HG03575 (cell line): ENCODE measurements at regions not wholly inside any gene's neighbourhood (a gene's known extent, or its start where the extent isn't known, plus 50 kb on each side); places are given as distances from the start of the nearest gene placed in this dataset.

Source experiments
- ATAC-seq: cut with Tn5 transposase; IDR thresholded peaks from one replicate; pipeline ENCODE4 v1.9.1; 2021; ENCODE audit not compliant: unreplicated experiment, insufficient number of reproducible peaks, low FRiP score; ENCODE audit errors: extremely low read depth

- no peak for ATAC-seq
Measured at GRCh38 chr21:25361097-25361496, 246.2 kb downstream of the MRPL39 start.

DNA sequence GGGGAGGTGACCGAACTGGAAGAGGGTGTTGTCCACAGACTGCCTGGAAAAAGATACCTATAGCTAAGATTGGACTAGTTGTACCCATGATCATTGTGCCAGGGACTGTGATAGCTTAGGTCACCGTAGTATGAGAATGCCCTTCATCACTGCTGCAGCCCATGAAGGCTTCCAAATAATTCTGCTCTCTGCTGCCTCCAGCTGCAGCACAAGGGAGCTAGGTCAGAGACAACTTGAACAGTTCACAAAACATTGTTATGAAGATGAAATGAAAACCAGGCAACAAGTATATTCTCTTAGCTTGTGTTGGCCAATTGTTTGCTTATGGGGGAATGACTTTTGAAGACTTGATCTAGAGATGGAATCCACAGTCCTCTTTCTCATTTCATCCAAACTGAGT lies 246.7 kb downstream of the MRPL39 start:
- ATAC-seq: no peak

DNA sequence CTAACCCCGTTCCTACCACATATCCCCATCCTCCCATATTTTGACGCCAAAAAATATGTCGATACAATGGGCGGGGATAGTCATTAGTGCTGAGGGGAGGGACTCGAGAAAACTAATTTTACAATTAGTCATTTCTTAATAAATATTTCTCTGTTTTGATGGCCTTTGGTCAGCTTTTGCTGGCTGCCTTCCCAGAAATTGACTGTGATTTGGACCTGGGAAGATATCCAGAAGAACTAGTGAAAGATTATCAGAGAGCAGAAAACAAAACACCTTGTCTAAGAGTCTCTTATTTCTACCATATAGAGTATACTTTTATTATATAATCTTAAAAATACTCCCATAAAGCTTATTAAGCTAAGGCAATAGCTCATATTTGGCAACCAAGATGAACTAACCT lies 247.6 kb downstream of the MRPL39 start:
- no peak for ATAC-seq

- no peak for ATAC-seq
Measured at GRCh38 chr21:25350056-25350455, 257.2 kb downstream of the MRPL39 start.

- ATAC-seq: no peak
Measured at GRCh38 chr21:25343774-25344545, 263.3 kb downstream of the MRPL39 start.

- ATAC-seq: no peak
Measured at GRCh38 chr21:25342816-25343215, 264.5 kb downstream of the MRPL39 start.

GRCh38 chr21:25341981-25342380 lies 265.3 kb downstream of the MRPL39 start:
- ATAC-seq: no peak

DNA sequence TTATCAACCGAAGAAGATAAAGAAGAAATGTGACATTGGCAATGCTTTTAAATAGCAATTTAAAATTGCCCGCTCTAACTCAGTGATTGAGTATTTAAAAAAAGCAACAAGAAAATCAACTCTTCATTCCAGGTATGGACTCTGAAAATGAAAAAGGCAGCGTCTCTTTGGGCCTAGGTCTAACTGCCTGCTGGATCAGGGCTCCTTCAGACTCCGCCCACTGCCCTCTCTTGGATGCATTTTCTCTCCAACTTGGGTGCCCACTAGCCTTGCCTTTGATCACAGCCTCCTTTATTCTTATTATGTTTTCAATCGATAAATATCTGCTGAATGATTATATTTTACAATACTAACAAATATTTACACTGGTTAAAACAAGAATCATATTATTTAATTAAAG lies 268.9 kb downstream of the MRPL39 start:
- no peak for ATAC-seq

DNA sequence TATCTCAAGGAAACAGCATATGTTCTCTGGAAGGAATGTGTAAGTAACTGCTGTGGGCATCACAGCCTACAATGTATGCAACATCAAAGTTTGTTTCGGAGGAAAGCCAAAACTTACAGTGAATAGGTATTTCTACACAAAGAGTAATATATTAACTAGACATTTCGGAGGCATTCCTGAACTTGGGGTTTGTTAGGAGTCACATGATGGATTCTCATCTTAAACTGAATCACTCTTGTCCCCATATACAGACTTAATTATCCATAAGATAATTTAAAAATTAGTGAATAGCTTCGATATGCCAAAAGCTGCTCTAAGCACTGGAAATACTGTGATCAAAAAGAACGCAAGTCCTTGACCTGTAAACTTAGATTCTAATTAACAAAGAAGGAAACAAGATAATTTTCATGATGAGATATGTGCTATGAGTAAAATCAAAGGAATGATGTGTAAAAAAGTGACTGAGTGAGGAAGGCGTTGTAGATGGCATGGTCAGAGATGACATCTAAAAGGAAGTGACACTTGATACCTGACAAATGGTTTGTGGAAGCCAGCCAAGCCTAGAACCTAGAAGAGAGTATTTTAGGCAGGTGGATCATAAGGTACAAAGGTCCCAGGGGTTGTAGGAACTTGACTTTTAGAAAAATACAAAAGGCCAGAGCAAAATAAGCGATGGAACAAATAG lies 273.1 kb downstream of the MRPL39 start:
- ATAC-seq: no peak

DNA sequence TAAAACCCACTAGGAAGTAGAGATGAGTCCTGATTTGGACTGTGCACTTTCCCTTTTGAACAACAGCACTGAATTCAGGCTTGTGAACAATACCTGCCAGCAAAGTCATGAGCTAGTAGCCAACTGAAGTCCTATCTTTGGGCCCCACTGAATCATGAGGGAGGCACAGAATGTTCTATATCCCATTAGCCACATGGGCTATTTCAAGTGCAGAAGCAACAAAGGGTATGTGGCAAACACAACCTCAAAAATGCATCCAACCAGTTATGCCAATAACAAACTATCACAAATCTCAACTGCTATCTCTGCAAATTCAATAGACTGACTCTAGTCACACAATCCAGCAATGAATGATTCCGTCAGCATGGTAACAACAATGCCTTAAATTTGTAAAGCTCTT lies 276.0 kb downstream of the MRPL39 start:
- ATAC-seq: no peak

GRCh38 chr21:25330266-25330665 lies 277.0 kb downstream of the MRPL39 start:
- no peak for ATAC-seq

GRCh38 chr21:25329227-25329825 lies 278.0 kb downstream of the MRPL39 start:
- ATAC-seq: no peak

DNA sequence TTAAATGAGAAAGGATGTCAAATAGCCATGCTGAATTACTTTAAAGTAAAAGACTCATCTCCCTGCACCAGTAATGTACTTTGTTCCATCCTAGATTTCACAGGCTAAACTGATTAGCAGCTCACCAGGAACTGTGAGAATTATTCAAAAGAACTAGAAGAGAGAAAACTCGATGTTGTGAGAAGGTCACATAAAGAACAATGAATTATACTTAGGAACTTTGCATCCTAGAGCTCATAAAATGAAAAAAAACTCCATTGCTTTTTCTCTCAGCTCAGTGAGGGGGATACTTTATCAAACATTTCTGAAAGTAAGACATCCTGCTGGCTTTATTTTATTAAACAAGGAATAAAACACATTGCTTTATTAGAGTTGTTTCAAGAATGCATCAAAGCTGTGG lies 278.5 kb downstream of the MRPL39 start:
- no peak for ATAC-seq

- no peak for ATAC-seq
Measured at GRCh38 chr21:25326181-25326580, 281.1 kb downstream of the MRPL39 start.

GRCh38 chr21:25324666-25325065 lies 282.6 kb downstream of the MRPL39 start:
- no peak for ATAC-seq

- no peak for ATAC-seq
Measured at GRCh38 chr21:25323356-25323949, 283.8 kb downstream of the MRPL39 start.

GRCh38 chr21:25314247-25314646 lies 293.0 kb downstream of the MRPL39 start:
- no peak for ATAC-seq

- ATAC-seq: no peak
Measured at GRCh38 chr21:25313829-25314228, 293.5 kb downstream of the MRPL39 start.

GRCh38 chr21:25307489-25307888 lies 299.8 kb downstream of the MRPL39 start:
- ATAC-seq: no peak

- ATAC-seq: no peak
Measured at GRCh38 chr21:25304611-25305010, 302.7 kb downstream of the MRPL39 start.
